HuH-7.5 (cell line): ENCODE measurements at regions not wholly inside any gene's neighbourhood (a gene's known extent, or its start where the extent isn't known, plus 50 kb on each side); places are given as distances from the start of the nearest gene placed in this dataset.

ENCODE experiments used
- DNase-seq: peaks from one replicate; pipeline ENCODE4 v3.0.0; 2011; ENCODE audit warnings: low spot score

GRCh38 chr7:156102267-156102666 is 290.0 kb upstream of the SHH start:
- no peak for DNase-seq

GRCh38 chr7:156101355-156101754 is 289.1 kb upstream of the SHH start:
- DNase-seq = no peak

- no peak for DNase-seq
These were observed 287.8 kb upstream of the SHH start for GRCh38 chr7:156100086-156100485.

DNA sequence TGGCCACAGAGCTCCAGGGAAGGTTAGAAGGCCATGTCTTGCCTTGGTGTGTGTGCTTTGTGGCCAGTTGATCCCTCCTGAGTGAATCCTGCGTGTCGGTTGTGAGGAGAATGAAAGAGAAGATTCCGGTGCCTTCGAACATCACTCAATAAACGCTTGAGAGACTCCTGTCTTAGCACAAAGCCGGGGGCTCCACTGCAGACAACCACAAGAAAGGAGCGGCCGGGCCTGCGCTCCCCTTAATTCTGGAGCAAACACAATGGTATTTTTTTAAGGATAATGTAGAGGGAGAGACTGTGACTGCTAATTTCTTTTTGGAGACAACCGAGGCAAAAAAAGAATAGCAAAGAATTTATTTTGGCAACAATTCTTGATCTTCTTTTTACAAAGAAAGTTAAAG is 286.8 kb upstream of the SHH start:
- no peak for DNase-seq

GRCh38 chr7:156096771-156097538 is 284.7 kb upstream of the SHH start:
- DNase-seq = no peak

DNA sequence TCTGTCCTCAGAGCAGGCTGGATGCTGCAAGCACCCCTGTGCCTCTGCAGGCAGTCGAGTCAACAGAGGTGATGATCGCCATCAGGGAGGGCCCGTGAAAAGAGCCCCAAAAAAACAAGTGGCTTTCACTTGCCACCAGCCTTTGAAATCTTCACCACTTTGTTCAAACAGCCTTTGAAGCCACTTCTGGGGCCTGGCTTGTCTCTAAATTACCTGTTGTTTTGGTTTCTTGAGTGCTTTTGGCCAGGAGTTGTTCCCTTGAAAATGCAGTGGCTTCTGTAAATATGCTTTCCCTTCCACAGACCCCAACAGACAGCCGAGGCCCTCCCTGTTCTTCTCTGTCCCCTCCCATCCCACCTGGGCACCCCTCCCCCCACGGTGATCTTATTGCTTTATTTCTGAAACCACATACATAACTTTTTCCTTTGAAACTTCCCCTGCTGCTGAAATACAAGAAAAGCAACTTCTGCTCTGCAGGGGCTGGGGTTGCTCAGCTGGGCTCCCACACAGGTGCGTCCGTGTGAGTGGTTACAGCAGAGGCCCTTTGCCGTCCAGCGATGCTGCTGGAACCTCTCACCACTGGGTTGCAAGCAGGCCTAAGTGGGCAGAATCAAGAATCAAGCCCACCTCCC is 283.8 kb upstream of the SHH start:
- DNase-seq = no peak

DNA sequence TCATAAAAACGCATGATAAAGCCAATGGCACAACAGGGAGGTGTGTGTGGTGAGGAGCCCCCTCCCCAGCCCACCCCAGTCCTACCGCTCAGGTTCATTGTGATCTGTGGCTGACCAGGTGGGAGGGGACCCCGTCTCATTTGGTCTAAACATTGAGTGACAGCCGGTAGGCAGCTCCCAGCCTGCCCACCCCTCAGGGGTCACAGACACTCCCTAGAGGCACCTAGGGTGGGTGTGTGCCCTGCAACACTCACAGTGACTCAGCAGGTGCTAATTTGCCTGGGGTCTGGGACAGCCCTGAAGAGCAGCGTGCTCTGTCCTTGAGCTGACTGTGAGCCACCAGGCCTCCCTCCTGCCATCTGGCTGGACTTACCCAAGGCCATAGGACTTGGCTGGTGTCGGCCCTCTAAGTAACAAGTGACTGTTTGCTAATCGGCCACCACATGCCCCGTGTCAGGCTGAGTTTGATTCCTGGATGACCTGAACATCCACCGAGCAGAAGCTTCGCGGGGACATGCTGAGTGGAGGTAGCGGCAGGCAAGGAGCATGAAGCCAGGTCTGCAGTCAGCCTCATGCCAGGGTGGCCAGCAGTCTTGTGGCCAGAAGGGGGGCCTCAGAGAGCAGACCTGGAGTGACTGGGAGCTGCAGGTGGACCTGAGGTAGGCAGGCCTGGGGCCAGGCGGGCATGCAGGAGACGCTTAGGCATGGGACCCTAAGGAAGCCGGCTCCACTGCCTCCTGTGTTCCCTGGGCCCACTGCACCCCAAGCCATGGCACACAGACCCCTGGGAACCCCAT is 282.3 kb upstream of the SHH start:
- DNase-seq = no peak

- DNase-seq = no peak
These were observed 280.0 kb upstream of the SHH start for GRCh38 chr7:156092307-156092706.

GRCh38 chr7:156091519-156092080 is 279.3 kb upstream of the SHH start:
- DNase-seq = no peak

DNA sequence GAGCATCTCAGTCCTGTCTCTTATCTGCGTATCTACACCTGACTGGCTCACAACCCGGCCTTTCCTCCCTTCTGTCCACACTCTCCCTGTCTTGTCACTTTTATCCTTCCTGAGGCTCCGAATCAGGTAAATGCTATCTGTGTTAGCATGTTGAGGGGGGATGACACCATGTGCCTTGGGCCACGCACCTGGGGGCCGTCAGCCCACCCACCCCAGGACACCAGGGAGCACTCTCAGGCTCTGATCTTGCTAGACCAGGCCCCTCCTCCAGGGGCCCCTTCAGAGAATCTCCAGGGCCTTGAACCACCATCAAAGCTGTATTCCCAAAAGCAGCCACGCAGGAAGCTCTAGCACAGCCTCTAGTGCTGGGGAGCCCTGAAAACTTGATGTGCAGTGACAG is 278.7 kb upstream of the SHH start:
- DNase-seq = no peak

DNA sequence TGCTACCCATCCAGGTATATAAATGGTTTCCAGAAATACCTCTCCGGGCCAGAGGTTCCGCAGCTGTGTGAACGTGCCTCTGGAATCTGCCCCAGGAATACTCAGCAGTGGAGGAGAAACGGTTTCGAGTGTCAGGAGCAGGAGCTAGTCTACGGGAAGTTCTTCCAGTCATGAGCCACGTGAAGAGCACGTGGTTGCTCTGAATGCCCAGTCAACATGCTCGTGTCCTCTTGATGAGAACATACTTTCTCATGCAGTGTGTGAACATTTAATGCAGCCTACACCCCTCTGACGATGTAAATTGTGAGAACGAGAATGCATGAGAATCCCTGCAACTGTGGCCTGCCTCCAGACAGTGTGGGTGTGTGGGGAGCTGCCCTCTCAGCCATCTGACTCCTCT is 277.0 kb upstream of the SHH start:
- DNase-seq = no peak

- no peak for DNase-seq
These were observed 275.9 kb upstream of the SHH start for GRCh38 chr7:156088115-156088514.

DNA sequence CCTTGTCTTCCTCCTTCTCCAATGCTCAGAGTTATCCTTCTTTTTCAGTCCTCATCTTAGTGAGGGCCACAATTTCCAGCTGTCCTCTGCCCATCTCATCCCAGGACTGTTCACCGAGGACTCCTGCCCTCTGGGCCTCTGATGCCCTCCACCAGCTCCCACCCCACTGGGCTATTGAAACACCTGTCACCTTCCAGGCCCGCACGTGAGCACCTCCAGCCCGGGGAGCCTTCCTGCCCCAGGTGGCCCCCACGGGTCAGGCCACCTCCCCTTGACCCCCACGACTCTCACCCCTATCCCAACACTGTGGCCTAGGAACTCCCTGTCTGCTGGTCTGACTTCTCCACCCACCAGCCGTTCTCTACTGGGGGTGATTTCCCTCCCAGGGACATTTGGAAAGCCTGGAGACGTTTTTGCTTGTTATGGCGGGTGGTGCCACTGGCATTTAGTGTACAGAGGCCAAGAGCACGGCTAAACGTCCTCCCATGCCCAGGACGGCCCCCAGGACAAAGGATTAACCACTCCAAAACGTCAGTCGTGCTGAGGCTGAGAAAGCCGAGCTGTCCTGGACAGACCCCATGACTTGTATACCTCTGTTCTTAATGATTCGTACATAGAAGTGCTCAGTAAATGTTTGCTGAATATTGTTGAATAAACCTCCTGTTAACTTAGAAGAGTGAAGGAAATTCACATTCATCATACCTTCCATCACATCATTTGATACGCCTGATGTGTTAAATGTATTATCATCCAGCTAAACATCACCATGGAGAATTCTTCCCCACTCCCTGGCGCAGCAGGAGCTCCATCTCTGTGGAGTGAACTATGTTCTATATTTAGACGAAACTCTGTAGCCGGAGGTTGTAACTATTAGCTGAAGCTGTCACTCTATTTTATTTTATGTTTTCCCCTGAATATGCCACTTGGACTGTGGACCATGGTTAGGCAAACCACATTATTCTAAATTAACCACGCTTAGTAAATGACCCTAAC is 270.1 kb upstream of the SHH start:
- no peak for DNase-seq

GRCh38 chr7:156080596-156080995 is 268.3 kb upstream of the SHH start:
- DNase-seq = no peak

GRCh38 chr7:156080046-156080445 is 267.8 kb upstream of the SHH start:
- DNase-seq = no peak

DNA sequence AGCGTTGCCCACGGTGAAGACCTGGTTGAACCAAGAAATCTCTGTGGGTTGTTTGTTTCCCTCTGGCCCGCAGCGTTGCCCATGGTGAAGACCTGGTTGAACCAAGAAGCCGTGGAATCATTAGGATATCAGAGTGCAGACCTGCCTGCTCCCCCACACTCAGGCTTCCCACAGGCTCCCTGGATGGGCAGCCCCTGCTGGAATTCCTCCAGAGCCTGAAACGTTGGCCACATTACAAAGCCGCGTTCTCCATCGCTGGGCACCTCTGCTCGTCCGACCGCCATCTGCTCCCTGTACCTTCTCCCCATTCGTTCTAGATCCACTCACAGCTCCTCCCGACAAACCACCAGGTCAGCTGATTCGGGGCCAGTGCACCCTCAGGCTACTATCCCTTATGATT is 266.9 kb upstream of the SHH start:
- no peak for DNase-seq

GRCh38 chr7:156074982-156075615 is 262.8 kb upstream of the SHH start:
- DNase-seq = no peak

DNA sequence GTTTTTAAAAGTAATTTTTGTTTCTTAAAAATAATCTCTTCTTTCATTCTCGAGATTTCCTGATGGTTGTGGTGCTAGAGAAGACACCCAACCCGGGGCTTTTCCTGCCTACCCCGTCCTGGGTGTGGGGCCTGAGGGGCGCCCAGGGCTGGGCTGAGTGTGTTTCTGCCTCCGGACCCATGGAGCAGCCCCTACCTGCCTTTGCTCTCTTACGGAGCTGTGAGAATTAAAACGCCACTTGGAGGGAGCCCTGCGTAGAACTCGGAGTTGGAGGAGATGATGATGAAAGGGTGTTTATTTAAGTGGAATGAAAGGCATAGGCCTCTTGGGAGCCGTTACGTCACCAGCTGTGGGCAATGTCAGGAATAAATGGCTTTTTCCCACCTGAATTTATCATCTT is 261.8 kb upstream of the SHH start:
- DNase-seq = no peak

GRCh38 chr7:156073366-156074052 is 261.2 kb upstream of the SHH start:
- no peak for DNase-seq

DNA sequence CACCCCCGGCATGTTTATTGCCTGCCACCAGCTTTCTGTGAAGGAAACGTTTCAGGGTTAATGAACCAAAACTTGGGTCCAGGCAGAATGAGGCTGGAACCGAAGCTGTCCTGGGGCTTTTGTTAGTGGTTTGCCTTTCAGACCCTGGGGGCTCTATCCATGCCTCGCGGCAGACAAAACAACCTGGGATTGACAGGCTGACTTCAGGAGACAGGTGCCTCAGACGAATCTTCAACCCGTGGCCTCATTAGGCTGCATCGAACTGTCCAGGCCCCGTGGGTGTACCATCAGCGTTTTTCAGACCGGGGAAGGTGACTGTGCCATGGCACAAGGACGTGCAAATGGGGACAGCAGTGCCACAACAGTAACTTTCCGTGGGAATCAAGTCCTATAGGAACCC is 259.3 kb upstream of the SHH start:
- DNase-seq = no peak
